ENCODE measurements at regions not wholly inside any gene's neighbourhood (a gene's known extent, or its start where the extent isn't known, plus 50 kb on each side); places are given as distances from the start of the nearest gene placed in this dataset.

DNA sequence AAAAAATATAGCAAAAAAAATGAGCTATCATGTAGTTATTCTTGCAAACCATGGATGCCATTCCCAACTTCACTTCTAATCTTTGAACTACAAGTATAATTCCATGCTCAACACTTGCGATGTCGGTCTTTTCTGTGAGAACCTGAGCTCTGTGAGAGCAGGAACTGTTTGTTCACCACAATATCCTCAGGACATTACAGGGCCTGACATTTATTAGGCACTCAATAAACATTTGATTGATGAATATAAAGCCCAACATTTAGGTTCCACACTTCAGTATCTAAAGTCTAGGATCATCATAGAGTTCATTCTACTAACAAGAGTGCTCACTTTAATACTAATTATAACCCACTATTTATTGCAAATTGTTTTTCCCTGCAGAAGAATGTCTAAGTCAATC lies 211.6 kb upstream of the FAM241A start:
- Histone ChIP-seq H3K4me1 (replicated peaks in 1 of 2) (no peaks in the 10 kb centered on the region), H3K4me3 (no peak overlapping the region), H3K27ac (no peak overlapping the region)
- no peak for ATAC-seq (replicated peaks in 6 of 8)
- in situ Hi-C loops (cut with MboI; ENCODE audit: low pct_unique_long_range_greater_than_20kb in 2 of 9, low sequenced_read_pairs in 9 of 9, unreplicated experiment in 9 of 9) = loop anchor here in 1 of 9 experiments (25.0 kb wide), 1 partner anchor 104 kb away; no protein-coding TSS in a partner anchor
- 83 to 100% (median 100%) methylated on average over 1 to 2 of the region's 2 CpGs; no CpG with 5 or more reads in 2 of the 10 experiments for WGBS, 10 experiments

- Histone ChIP-seq H3K4me3 (no peak overlapping the region), H3K4me1 (replicated peaks in 1 of 2) (no peaks in the 10 kb centered on the region), H3K27ac (no peak overlapping the region)
- ATAC-seq (replicated peaks in 6 of 8) = no peak
- in situ Hi-C loops (cut with MboI; ENCODE audit: low pct_unique_long_range_greater_than_20kb in 2 of 9, low sequenced_read_pairs in 9 of 9, unreplicated experiment in 9 of 9) = loop anchor here in 1 of 9 experiments (25.0 kb wide), 1 partner anchor 103 kb away; no protein-coding TSS in a partner anchor
These were observed 210.9 kb upstream of the FAM241A start for GRCh38 chr4:111934314-111934713.

DNA sequence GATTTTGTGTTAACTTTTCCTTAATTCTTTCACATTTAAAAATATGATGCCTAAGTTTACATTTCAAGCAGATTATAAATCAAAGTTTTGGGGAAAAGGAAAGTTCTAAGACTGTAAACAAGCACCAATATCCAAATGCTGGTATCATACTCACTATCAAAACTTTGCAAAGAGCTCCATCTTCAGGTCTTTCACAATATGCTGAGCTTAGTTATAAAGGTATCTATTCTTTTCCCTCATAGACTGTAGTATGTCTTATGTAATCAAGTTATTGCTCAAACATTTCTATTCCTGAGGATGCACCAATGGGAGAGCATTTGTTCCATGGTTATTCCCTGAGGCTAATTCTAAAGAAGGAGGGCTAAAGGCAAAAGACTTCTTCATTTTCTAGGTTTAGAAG lies 207.9 kb upstream of the FAM241A start:
- ATAC-seq (replicated peaks in 6 of 8) = peak in 5 of 8 experiments; percentile 45 to 93 (median 85)
- in situ Hi-C loops (cut with MboI; ENCODE audit: low pct_unique_long_range_greater_than_20kb in 2 of 9, low sequenced_read_pairs in 9 of 9, unreplicated experiment in 9 of 9) = loop anchor here in 1 of 9 experiments (25.0 kb wide), 1 partner anchor 100 kb away; no protein-coding TSS in a partner anchor
- H3K27ac ChIP-seq = no peak overlapping the region
- no peak overlapping the region for H3K4me3 ChIP-seq
- H3K4me1 ChIP-seq (replicated peaks in 1 of 2) = no peaks in the 10 kb centered on the region

- no peak overlapping the region for H3K4me3 ChIP-seq
- 40 to 100% (median 100%) methylated on average over 1 of the region's 1 CpG; no CpG with 5 or more reads in 7 of the 10 experiments for WGBS, 10 experiments
- in situ Hi-C loops (cut with MboI; ENCODE audit: low pct_unique_long_range_greater_than_20kb in 2 of 9, low sequenced_read_pairs in 9 of 9, unreplicated experiment in 9 of 9) = loop anchor here in 2 of 9 experiments (10.0 to 25.0 kb wide), 2 partner anchors 93 to 95 kb away; no protein-coding TSS in a partner anchor
- ATAC-seq (replicated peaks in 6 of 8) = no peak
- no peaks in the 10 kb centered on the region for H3K4me1 ChIP-seq (replicated peaks in 1 of 2)
- no peak overlapping the region for H3K27ac ChIP-seq
These were observed 203.3 kb upstream of the FAM241A start for GRCh38 chr4:111941957-111942356.

GRCh38 chr4:111943796-111944203 lies 201.5 kb upstream of the FAM241A start:
- Histone ChIP-seq H3K27ac (no peak overlapping the region), H3K4me3 (no peak overlapping the region), H3K4me1 (replicated peaks in 1 of 2) (no peaks in the 10 kb centered on the region)
- WGBS, 10 experiments = 0 to 80% (median 56%) methylated on average over 1 to 5 of the region's 7 CpGs; no CpG with 5 or more reads in 4 of the 10 experiments
- ATAC-seq (replicated peaks in 6 of 8) = peak in 5 of 8 experiments; percentile 48 to 96 (median 88)
- in situ Hi-C loops (cut with MboI; ENCODE audit: low pct_unique_long_range_greater_than_20kb in 2 of 9, low sequenced_read_pairs in 9 of 9, unreplicated experiment in 9 of 9) = loop anchor here in 2 of 9 experiments (10.0 to 25.0 kb wide), 2 partner anchors 91 to 94 kb away; no protein-coding TSS in a partner anchor

- Histone ChIP-seq H3K4me3 (no peak overlapping the region), H3K27ac (no peak overlapping the region), H3K4me1 (replicated peaks in 1 of 2) (no peaks in the 10 kb centered on the region)
- in situ Hi-C loops (cut with MboI; ENCODE audit: low pct_unique_long_range_greater_than_20kb in 2 of 9, low sequenced_read_pairs in 9 of 9, unreplicated experiment in 9 of 9) = loop anchor here in 2 of 9 experiments (10.0 to 25.0 kb wide), 2 partner anchors 90 to 92 kb away; no protein-coding TSS in a partner anchor
- ATAC-seq (replicated peaks in 6 of 8) = peak in 1 of 8 experiments; percentile 38
- WGBS, 10 experiments = 33 to 100% (median 83%) methylated on average over 1 of the region's 1 CpG; no CpG with 5 or more reads in 3 of the 10 experiments
These were observed 200.2 kb upstream of the FAM241A start for GRCh38 chr4:111945014-111945413.

GRCh38 chr4:111946800-111947199 lies 198.5 kb upstream of the FAM241A start:
- no peak overlapping the region for H3K4me3 ChIP-seq
- in situ Hi-C loops (cut with MboI; ENCODE audit: low pct_unique_long_range_greater_than_20kb in 2 of 9, low sequenced_read_pairs in 9 of 9, unreplicated experiment in 9 of 9) = loop anchor here in 2 of 9 experiments (10.0 to 25.0 kb wide), 2 partner anchors 88 to 91 kb away; no protein-coding TSS in a partner anchor
- 20 to 100% (median 81%) methylated on average over 1 to 2 of the region's 2 CpGs; no CpG with 5 or more reads in 4 of the 10 experiments for WGBS, 10 experiments
- ATAC-seq (replicated peaks in 6 of 8) = no peak
- H3K4me1 ChIP-seq (replicated peaks in 1 of 2) = no peaks in the 10 kb centered on the region
- no peak overlapping the region for H3K27ac ChIP-seq

DNA sequence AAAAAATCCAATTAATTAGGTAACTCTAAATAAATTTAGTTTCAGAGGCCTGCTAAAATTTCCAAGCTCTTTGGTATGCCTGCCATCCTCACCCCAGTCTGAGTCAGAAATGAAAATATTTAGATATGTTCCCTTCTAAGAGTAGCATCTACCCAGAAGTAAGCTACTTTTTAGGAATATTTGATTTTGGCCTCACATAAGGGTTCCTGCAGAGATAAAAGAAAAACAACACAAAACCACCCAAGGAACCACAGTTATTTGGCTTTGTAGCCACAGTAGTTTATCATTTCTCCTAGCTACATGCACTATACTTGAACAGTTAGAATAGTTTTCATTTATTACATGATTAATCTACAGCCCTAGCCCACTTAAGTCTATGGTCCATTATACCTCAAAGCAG lies 192.6 kb upstream of the FAM241A start:
- Histone ChIP-seq H3K4me3 (no peak overlapping the region), H3K4me1 (replicated peaks in 1 of 2) (no peaks in the 10 kb centered on the region), H3K27ac (no peak overlapping the region)
- ATAC-seq (replicated peaks in 6 of 8) = no peak
- in situ Hi-C loops (cut with MboI; ENCODE audit: low pct_unique_long_range_greater_than_20kb in 2 of 9, low sequenced_read_pairs in 9 of 9, unreplicated experiment in 9 of 9) = no loop called here

DNA sequence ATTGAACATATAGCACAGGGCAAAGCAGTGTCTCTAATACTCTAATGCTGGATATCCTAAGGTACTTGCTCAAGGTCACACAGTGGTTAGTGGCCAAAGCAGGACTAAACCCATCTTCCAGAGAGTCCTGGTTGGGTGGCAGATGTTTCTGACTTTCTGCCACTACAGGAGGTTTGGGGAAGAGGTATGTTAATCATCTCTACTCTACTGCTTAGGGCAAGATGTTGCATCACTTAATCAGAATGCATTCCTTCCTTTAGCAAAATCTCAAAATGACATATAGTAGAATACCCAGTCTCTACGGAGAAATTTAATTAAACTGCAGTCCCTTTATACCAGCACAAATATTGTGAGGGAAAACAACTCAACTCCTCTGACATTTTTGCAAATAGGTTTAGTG lies 190.7 kb upstream of the FAM241A start:
- H3K4me3 ChIP-seq = no peak overlapping the region
- H3K27ac ChIP-seq = no peak overlapping the region
- H3K4me1 ChIP-seq (replicated peaks in 1 of 2) = no peaks in the 10 kb centered on the region
- in situ Hi-C loops (cut with MboI; ENCODE audit: low pct_unique_long_range_greater_than_20kb in 2 of 9, low sequenced_read_pairs in 9 of 9, unreplicated experiment in 9 of 9) = no loop called here
- WGBS, 10 experiments = 14 to 100% (median 67%) methylated on average over 1 of the region's 1 CpG; no CpG with 5 or more reads in 5 of the 10 experiments
- ATAC-seq (replicated peaks in 6 of 8) = peak in 2 of 8 experiments; percentile 44 to 60

GRCh38 chr4:111955001-111955400 lies 190.3 kb upstream of the FAM241A start:
- no peaks in the 10 kb centered on the region for H3K4me1 ChIP-seq (replicated peaks in 1 of 2)
- in situ Hi-C loops (cut with MboI; ENCODE audit: low pct_unique_long_range_greater_than_20kb in 2 of 9, low sequenced_read_pairs in 9 of 9, unreplicated experiment in 9 of 9) = no loop called here
- H3K27ac ChIP-seq = no peak overlapping the region
- no peak overlapping the region for H3K4me3 ChIP-seq
- WGBS, 10 experiments = 42 to 100% (median 80%) methylated on average over 2 to 4 of the region's 4 CpGs
- no peak for ATAC-seq (replicated peaks in 6 of 8)

GRCh38 chr4:111957116-111957515 lies 188.1 kb upstream of the FAM241A start:
- 0 to 71% (median 48%) methylated on average over 1 to 3 of the region's 3 CpGs for WGBS, 10 experiments
- Histone ChIP-seq H3K27ac (no peak overlapping the region), H3K4me3 (no peak overlapping the region), H3K4me1 (replicated peaks in 1 of 2) (no peaks in the 10 kb centered on the region)
- in situ Hi-C loops (cut with MboI; ENCODE audit: low pct_unique_long_range_greater_than_20kb in 2 of 9, low sequenced_read_pairs in 9 of 9, unreplicated experiment in 9 of 9) = no loop called here
- no peak for ATAC-seq (replicated peaks in 6 of 8)

- no peak for ATAC-seq (replicated peaks in 6 of 8)
- H3K4me1 ChIP-seq (replicated peaks in 1 of 2) = no peaks in the 10 kb centered on the region
- no peak overlapping the region for H3K27ac ChIP-seq
- H3K4me3 ChIP-seq = no peak overlapping the region
- in situ Hi-C loops (cut with MboI; ENCODE audit: low pct_unique_long_range_greater_than_20kb in 2 of 9, low sequenced_read_pairs in 9 of 9, unreplicated experiment in 9 of 9) = no loop called here
- WGBS, 10 experiments = 75 to 100% (median 100%) methylated on average over 1 of the region's 1 CpG; no CpG with 5 or more reads in 2 of the 10 experiments
These were observed 187.3 kb upstream of the FAM241A start for GRCh38 chr4:111957997-111958396.

- H3K4me1 ChIP-seq (replicated peaks in 1 of 2) = no peaks in the 10 kb centered on the region
- ATAC-seq (replicated peaks in 6 of 8) = peak in 3 of 8 experiments; percentile 9 to 23 (median 21)
- no peak overlapping the region for H3K27ac ChIP-seq
- in situ Hi-C loops (cut with MboI; ENCODE audit: low pct_unique_long_range_greater_than_20kb in 2 of 9, low sequenced_read_pairs in 9 of 9, unreplicated experiment in 9 of 9) = no loop called here
- H3K4me3 ChIP-seq = no peak overlapping the region
- 14 to 100% (median 57%) methylated on average over 1 to 2 of the region's 2 CpGs; no CpG with 5 or more reads in 1 of the 10 experiments for WGBS, 10 experiments
These were observed 186.0 kb upstream of the FAM241A start for GRCh38 chr4:111959222-111959621.

- Histone ChIP-seq H3K27ac (no peak overlapping the region), H3K4me3 (no peak overlapping the region), H3K4me1 (replicated peaks in 1 of 2) (no peaks in the 10 kb centered on the region)
- WGBS, 10 experiments = 43 to 100% (median 52%) methylated on average over 1 to 2 of the region's 2 CpGs; no CpG with 5 or more reads in 3 of the 10 experiments
- peak in 6 of 8 experiments; percentile 31 to 85 (median 47) for ATAC-seq (replicated peaks in 6 of 8)
- in situ Hi-C loops (cut with MboI; ENCODE audit: low pct_unique_long_range_greater_than_20kb in 2 of 9, low sequenced_read_pairs in 9 of 9, unreplicated experiment in 9 of 9) = no loop called here
These were observed 185.0 kb upstream of the FAM241A start for GRCh38 chr4:111960241-111960667.

Data from motor neuron (in vitro differentiated cells).